ENCODE measurements at regions not wholly inside any gene's neighbourhood (a gene's known extent, or its start where the extent isn't known, plus 50 kb on each side); places are given as distances from the start of the nearest gene placed in this dataset.

GRCh38 chr15:69648212-69648611 is 195.6 kb downstream of the RPLP1 start:
- TF ChIP-seq CTCF (IDR thresholded peaks at IDR 0.05) = no peak
- TF ChIP-seq POLR2A (IDR thresholded peaks at IDR 0.05) = no peak
